OCI-LY7 (cell line): ENCODE measurements at regions not wholly inside any gene's neighbourhood (a gene's known extent, or its start where the extent isn't known, plus 50 kb on each side); places are given as distances from the start of the nearest gene placed in this dataset.

Experiments
- BruUV-seq: library from RNA; stranded (reverse); fragments of 400-500 nt; replicated peaks from 2 replicates; lab custom pipeline; 2021; lab: Mats Ljungman, UMichigan
- CTCF ChIA-PET: fragments of 300-600 bp; sonication (Branson Sonifier 250); formaldehyde crosslinking; loops from one replicate; lab custom pipeline; 2022; ENCODE audit warnings: antibody characterized with exemption; ENCODE audit not compliant: unreplicated experiment; lab: Charles Lee
- POLR2A ChIA-PET: fragments of 300-600 bp; sonication (Branson Sonifier 250); formaldehyde crosslinking; loops from one replicate; lab custom pipeline; 2022; ENCODE audit warnings: antibody characterized with exemption; lab: Charles Lee
- DNase-seq: peaks from one replicate; pipeline ENCODE4 v3.0.0-alpha.2; 2015; ENCODE audit warnings: low spot score
- H2AFZ ChIP-seq: fragments of 200-600 bp; sonication (generic), shearing (Covaris generic); 2 replicates; pipeline ENCODE4 v1.6.1; 2014; ENCODE audit warnings: mild to moderate bottlenecking, antibody characterized with exemption, low read length, moderate library complexity
- H3K27ac ChIP-seq: fragments of 200-600 bp; sonication (generic); 2 replicates; pipeline ENCODE4 v1.5.1; 2014; ENCODE audit warnings: mixed run types, low read depth, mild to moderate bottlenecking, moderate library complexity, low read length, inconsistent platforms; ENCODE audit not compliant: poor library complexity, severe bottlenecking
- H3K36me3 ChIP-seq: fragments of 200-600 bp; sonication (generic); 2 replicates; pipeline ENCODE4 v1.6.1; 2014; ENCODE audit warnings: mild to moderate bottlenecking, antibody characterized with exemption, low read length, moderate library complexity, mixed read lengths; ENCODE audit not compliant: insufficient read depth
- H3K4me1 ChIP-seq: fragments of 200-600 bp; sonication (generic); 2 replicates; pipeline ENCODE4 v1.5.1; 2014; ENCODE audit warnings: mild to moderate bottlenecking, low read length; ENCODE audit not compliant: insufficient read depth, poor library complexity, severe bottlenecking
- H3K4me2 ChIP-seq: fragments of 200-600 bp; sonication (generic); 2 replicates; pipeline ENCODE4 v1.6.1; 2014; ENCODE audit warnings: mild to moderate bottlenecking, low read length
- H3K4me3 ChIP-seq: fragments of 200-600 bp; sonication (generic); 2 replicates; pipeline ENCODE4 v1.5.1; 2014; ENCODE audit warnings: mild to moderate bottlenecking, low read depth, low read length; ENCODE audit not compliant: poor library complexity, severe bottlenecking
- H3K79me2 ChIP-seq: fragments of 200-600 bp; sonication (generic); 2 replicates; pipeline ENCODE4 v1.6.1; 2016; ENCODE audit warnings: low read depth, mild to moderate bottlenecking, low read length, moderate library complexity, mixed read lengths; ENCODE audit not compliant: insufficient read depth
- H3K9me2 ChIP-seq: fragments of 200-600 bp; sonication (generic); 2 replicates; pipeline ENCODE4 v1.6.1; 2016; ENCODE audit warnings: mild to moderate bottlenecking, low read length, mixed read lengths; ENCODE audit not compliant: insufficient read depth
- H3K9me3 ChIP-seq: fragments of 200-600 bp; sonication (generic); 2 replicates; pipeline ENCODE4 v1.6.1; 2014; ENCODE audit warnings: mild to moderate bottlenecking, mixed run types, low read length, mixed read lengths
- H4K20me1 ChIP-seq: fragments of 200-600 bp; sonication (generic); 2 replicates; pipeline ENCODE4 v1.6.1; 2014; ENCODE audit warnings: mild to moderate bottlenecking, antibody characterized with exemption, low read length, moderate library complexity, mixed read lengths; ENCODE audit not compliant: insufficient read depth
- CTCF ChIP-seq: fragments of 200-600 bp; sonication (generic); conservative IDR thresholded peaks from 2 replicates; pipeline ENCODE4 v1.5.1; 2014; ENCODE audit warnings: mild to moderate bottlenecking, antibody characterized with exemption, low read length, moderate library complexity, mixed read lengths
- EZH2phosphoT487 ChIP-seq: fragments of 200-600 bp; sonication (generic); IDR thresholded peaks from 2 replicates; pipeline ENCODE4 v1.6.1; 2018; ENCODE audit warnings: low read depth, borderline replicate concordance, mild to moderate bottlenecking, mixed run types, antibody characterized with exemption, low read length, moderate library complexity, mixed read lengths
- intact Hi-C: fragments of 100-400 bp; cut with micrococcal nuclease; formaldehyde crosslinking; loops from one replicate; pipeline ENCODE4 v1.10.0; 2022; ENCODE audit not compliant: unreplicated experiment

- Histone ChIP-seq H3K4me1 (no peaks in the 10 kb centered on the region), H3K4me3 (no peak overlapping the region), H3K79me2 (no peaks in the 10 kb centered on the region), H3K4me2 (no peak overlapping the region), H3K27ac (no peak overlapping the region), H3K9me3 (no peaks in the 10 kb centered on the region), H2AFZ (no peak overlapping the region), H3K36me3 (no peaks in the 10 kb centered on the region), H3K9me2 (no peaks in the 10 kb centered on the region), H4K20me1 (no peaks in the 10 kb centered on the region)
- no TSS peak for BruUV-seq
- TF ChIP-seq EZH2phosphoT487 (no peak), CTCF (no peak)
- CTCF ChIA-PET, result no interaction called here
- intact Hi-C loops, result no loop called here
- POLR2A ChIA-PET, result no interaction called here
- DNase-seq, result no peak
These were observed 143.0 kb upstream of the CPNE8 start for GRCh38 chr12:39048395-39048794.

GRCh38 chr12:39047539-39048262 lies 142.3 kb upstream of the CPNE8 start:
- Histone ChIP-seq H3K4me1 (no peaks in the 10 kb centered on the region), H3K79me2 (no peaks in the 10 kb centered on the region), H3K4me3 (no peak overlapping the region), H3K27ac (no peak overlapping the region), H2AFZ (no peak overlapping the region), H4K20me1 (no peaks in the 10 kb centered on the region), H3K4me2 (no peak overlapping the region), H3K36me3 (no peaks in the 10 kb centered on the region), H3K9me2 (no peaks in the 10 kb centered on the region), H3K9me3 (no peaks in the 10 kb centered on the region)
- ChIA-PET CTCF (no interaction called here), POLR2A (interaction anchor here (0.6 kb wide), 1 partner anchor 1824 kb away, joined by 3 read pairs; no protein-coding TSS in a partner anchor)
- no peak for DNase-seq
- intact Hi-C loops, result no loop called here
- TF ChIP-seq EZH2phosphoT487, result no peak
- no TSS peak for BruUV-seq

GRCh38 chr12:39044754-39045153 lies 139.4 kb upstream of the CPNE8 start:
- no peaks in the 10 kb centered on the region for H3K36me3 ChIP-seq
- H3K4me1 ChIP-seq, result no peaks in the 10 kb centered on the region
- no peaks in the 10 kb centered on the region for H3K79me2 ChIP-seq
- no peak overlapping the region for H3K27ac ChIP-seq
- no peak overlapping the region for H2AFZ ChIP-seq
- intact Hi-C loops, result no loop called here
- H3K9me2 ChIP-seq, result no peaks in the 10 kb centered on the region
- H3K4me3 ChIP-seq, result no peak overlapping the region
- no TSS peak for BruUV-seq
- ChIA-PET POLR2A (no interaction called here), CTCF (no interaction called here)
- H3K9me3 ChIP-seq, result no peaks in the 10 kb centered on the region
- DNase-seq, result no peak
- TF ChIP-seq CTCF (no peak), EZH2phosphoT487 (no peak)
- H3K4me2 ChIP-seq, result no peak overlapping the region
- no peaks in the 10 kb centered on the region for H4K20me1 ChIP-seq
